NOMO-1 (cell line): ENCODE measurements at regions not wholly inside any gene's neighbourhood (a gene's known extent, or its start where the extent isn't known, plus 50 kb on each side); places are given as distances from the start of the nearest gene placed in this dataset.
A peak's percentile ranks its signal among the peaks of the same experiment; 100 is the strongest.
"Not testable (repeated sequence)": the region's sequence is repeated elsewhere in the genome, so short reads cannot be mapped to it uniquely, and the experiment has no call there.

Experiments
- DNase-seq, 2 experiments: peaks; one replicate each; lab custom pipeline; 2025; ENCODE audit not compliant: unreplicated experiment in 2 of 2; lab: John Stamatoyannopoulos, UW

DNA sequence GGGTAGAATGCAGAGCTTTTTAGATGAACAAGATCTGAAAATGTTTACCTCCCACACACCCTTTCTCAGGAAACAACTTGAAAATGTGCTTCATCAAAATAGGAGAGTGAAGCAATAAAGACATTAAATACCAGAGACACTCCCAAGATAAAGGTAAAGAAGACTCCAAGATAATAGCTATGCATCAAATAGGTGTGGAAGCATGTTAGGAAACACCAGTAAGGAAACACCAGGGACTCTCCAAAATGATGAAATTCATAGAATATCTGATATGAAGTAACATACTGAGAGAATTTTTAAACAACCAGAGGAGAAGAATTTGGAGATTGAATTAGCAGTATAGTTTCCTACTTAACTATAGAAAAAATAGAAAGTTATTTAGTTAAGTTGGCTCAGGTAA, 57.0 kb downstream of the OR10A6 start:
- no peak for DNase-seq

DNA sequence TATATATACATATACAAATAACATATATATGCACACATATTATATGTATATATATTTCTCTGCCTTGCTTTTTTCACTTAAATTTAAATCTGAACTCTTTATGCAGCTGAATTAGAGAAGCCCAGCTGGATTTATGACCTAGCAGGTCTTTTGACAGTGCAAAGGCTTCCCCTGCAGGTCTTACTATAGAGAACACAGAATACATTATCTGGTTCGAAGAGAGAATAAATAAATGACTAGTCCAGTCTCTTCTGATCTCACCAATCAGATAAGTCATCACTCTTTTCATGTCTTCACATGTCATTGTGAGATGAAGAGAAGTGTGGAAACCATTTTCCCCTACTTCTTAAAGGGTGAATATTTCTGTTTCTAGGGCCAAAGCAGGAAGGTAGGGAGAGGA, 58.2 kb downstream of the OR10A6 start:
- no peak for DNase-seq

DNA sequence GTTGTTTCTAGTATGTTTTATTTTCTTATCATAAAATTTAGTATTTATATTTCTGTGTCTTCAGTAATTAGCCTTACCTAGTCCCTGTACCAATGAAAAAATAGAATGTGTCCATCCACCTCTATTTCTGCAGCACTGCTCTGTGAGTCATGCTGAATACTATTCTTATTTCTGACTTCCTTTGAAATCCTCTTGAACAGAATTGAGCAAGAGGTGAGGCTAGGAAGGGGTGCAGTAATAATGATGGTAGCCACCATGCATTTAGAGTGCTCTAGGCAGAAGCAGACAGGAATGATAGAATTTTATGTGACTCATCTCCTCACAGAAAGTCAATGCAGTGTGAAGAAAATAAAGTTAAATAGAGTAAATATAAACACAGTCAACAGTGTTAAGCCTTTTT, 60.0 kb downstream of the OR10A6 start:
- DNase-seq: peak; percentile 27 to 45

DNA sequence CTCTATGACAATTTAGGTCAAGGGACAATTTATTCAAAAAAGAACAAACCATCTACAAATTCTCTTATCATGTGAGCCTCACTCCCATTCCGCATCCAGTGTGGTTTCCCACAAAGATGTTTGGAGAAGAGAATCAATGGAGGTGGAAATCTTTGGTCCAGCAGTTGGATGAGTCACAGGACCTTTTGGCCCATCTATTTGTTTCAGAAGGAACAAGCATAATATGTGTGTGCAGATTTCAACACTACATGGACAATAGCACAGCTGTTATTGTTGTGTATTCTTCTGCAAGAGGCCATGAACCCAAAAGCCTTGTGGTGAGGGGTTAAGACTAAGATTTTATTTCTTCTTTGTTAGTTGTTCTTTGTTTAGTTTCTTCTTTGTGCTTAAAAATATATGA, 61.6 kb downstream of the OR10A6 start:
- no peak for DNase-seq

DNA sequence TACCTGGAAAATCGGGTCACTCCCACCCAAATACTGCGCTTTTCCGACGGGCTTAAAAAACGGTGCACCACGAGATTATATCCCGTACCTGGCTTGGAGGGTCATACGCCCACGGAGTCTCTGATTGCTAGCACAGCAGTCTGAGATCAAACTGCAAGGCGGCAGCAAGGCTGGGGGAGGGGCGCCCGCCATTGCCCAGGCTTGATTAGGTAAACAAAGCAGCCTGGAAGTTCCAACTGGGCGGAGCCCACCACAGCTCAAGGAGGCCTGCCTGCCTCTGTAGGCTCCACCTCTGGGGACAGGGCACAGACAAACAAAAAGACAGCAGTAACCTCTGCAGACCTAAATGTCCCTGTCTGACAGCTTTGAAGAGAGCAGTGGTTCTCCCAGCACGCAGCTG, 64.5 kb upstream of the OR5P2 start:
- not testable (repeated sequence) for DNase-seq

DNA sequence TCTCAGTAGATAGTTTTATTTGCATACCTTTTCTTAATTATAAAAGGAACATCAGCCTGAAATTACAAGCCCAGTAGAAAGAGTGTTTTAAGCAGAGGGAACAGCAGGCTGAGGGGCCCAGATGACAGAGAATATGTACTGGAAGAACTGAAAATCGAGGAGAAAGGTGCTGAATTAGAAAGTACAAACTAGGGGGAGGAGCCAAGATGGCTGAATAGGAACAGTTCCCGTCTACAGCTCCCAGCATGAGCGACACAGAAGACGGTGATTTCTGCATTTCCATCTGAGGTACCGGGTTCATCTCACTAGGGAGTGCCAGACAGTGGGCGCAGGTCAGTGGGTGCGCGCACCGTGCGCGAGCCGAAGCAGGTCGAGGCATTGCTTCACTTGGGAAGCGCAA, 64.1 kb upstream of the OR5P2 start:
- DNase-seq: not testable (repeated sequence)

DNA sequence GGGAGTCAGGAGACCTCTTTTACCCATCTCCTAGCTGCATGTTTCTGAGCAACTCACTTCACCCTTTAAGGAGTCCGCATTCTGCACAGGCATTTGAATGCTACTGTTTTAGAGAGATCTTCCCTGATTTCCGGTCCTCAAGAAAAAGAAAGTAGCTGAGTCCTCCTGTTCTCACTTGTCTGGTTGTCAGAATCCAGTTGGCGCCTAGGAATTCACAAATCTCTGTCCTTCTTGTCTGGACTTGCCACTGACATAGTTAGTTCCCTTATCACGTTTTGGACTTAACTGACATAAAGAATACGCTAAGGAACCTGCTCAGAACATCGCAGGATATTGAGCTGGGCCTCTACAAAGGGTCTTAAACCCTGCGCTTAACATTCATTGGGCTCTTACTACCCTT, 61.3 kb upstream of the OR5P2 start:
- no peak for DNase-seq

DNA sequence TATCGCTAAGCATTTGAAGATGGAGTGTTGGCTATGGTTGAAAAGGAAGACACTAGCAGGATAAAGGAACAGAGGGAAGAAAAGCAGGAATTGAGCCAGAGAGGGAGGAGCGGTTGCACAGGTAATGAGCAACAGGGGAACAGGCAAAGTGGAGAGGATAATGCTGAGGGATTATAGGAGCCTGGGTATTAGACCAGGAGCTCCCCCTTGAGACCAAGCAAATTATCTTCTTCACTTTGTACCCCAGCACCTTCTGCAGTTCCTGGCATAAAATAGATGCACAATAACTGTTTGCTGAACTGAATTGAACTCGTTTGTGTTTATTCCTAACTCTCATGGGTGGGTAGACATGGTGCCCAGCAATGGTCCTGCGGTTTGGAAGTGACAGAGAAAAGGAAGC, 54.6 kb upstream of the OR5P2 start:
- no peak for DNase-seq

DNA sequence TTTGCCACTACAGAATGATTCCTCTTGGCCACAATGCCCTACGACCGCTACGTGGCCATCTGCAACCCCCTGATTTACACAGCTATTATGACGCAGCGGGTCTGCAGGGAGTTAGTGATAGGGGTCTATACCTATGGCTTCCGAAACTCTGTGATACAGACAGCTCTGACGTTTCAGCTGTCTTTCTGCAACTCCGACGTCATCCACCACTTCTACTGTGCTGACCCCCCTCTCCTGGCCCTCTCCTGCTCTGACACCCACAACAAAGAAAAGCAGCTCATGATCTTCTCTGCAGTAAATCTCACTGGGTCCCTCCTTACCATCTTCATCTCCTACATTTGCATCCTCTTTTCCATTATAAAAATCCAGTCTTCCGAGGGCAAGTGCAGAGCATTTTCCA, 52.3 kb upstream of the OR5P2 start:
- DNase-seq: no peak
